NCI-H1436 treated with DMSO at 0.1 percent for 48 hours (cell line): ENCODE measurements at regions not wholly inside any gene's neighbourhood (a gene's known extent, or its start where the extent isn't known, plus 50 kb on each side); places are given as distances from the start of the nearest gene placed in this dataset.
"Not testable (repeated sequence)": the region's sequence is repeated elsewhere in the genome, so short reads cannot be mapped to it uniquely, and the experiment has no call there.

Source experiments
- DNase-seq: peaks from one replicate; lab custom pipeline; 2025; lab: John Stamatoyannopoulos, UW

- DNase-seq = no peak
Measured at GRCh38 chr1:104019675-104020049, 270.0 kb downstream of the AMY1C start.

GRCh38 chr1:104028416-104029035 lies 278.8 kb downstream of the AMY1C start:
- DNase-seq = no peak

- no peak for DNase-seq
Measured at GRCh38 chr1:104029456-104029970, 279.8 kb downstream of the AMY1C start.

- DNase-seq = no peak
Measured at GRCh38 chr1:104056786-104057185, 307.1 kb downstream of the AMY1C start.

- DNase-seq = not testable (repeated sequence)
Measured at GRCh38 chr1:104057219-104057898, 307.7 kb downstream of the AMY1C start.

GRCh38 chr1:104061637-104062036 lies 311.9 kb downstream of the AMY1C start:
- DNase-seq = not testable (repeated sequence)

GRCh38 chr1:104064399-104064798 lies 314.7 kb downstream of the AMY1C start:
- DNase-seq = no peak

GRCh38 chr1:104072915-104073371 lies 323.2 kb downstream of the AMY1C start:
- DNase-seq = no peak

GRCh38 chr1:104073463-104073902 lies 323.8 kb downstream of the AMY1C start:
- DNase-seq = no peak

- no peak for DNase-seq
Measured at GRCh38 chr1:104082221-104082620, 332.5 kb downstream of the AMY1C start.

- DNase-seq = no peak
Measured at GRCh38 chr1:104084380-104084779, 334.7 kb downstream of the AMY1C start.

GRCh38 chr1:104092698-104093097 lies 343.0 kb downstream of the AMY1C start:
- DNase-seq = no peak

GRCh38 chr1:104098837-104099236 lies 349.1 kb downstream of the AMY1C start:
- DNase-seq = no peak

GRCh38 chr1:104100115-104100514 lies 350.4 kb downstream of the AMY1C start:
- no peak for DNase-seq

GRCh38 chr1:104105465-104105864 lies 355.8 kb downstream of the AMY1C start:
- DNase-seq = no peak

- DNase-seq = no peak
Measured at GRCh38 chr1:104120525-104120924, 370.8 kb downstream of the AMY1C start.

- no peak for DNase-seq
Measured at GRCh38 chr1:104121271-104121670, 371.6 kb downstream of the AMY1C start.

GRCh38 chr1:104125266-104125665 lies 375.6 kb downstream of the AMY1C start:
- DNase-seq = no peak

GRCh38 chr1:104125970-104126369 lies 376.3 kb downstream of the AMY1C start:
- DNase-seq = no peak

GRCh38 chr1:104132382-104132973 lies 382.8 kb downstream of the AMY1C start:
- no peak for DNase-seq

GRCh38 chr1:104135036-104135435 lies 385.3 kb downstream of the AMY1C start:
- not testable (repeated sequence) for DNase-seq

- no peak for DNase-seq
Measured at GRCh38 chr1:104136621-104137020, 386.9 kb downstream of the AMY1C start.

GRCh38 chr1:104156738-104157137 lies 407.0 kb downstream of the AMY1C start:
- no peak for DNase-seq
